ENCODE measurements at regions not wholly inside any gene's neighbourhood (a gene's known extent, or its start where the extent isn't known, plus 50 kb on each side); places are given as distances from the start of the nearest gene placed in this dataset.

GRCh38 chr16:11476676-11477075, 110.0 kb downstream of the LITAF start:
- ATAC-seq: no peak
- Histone ChIP-seq H3K36me3 (ENCODE audit: control insufficient read depth, insufficient read depth, low read length) (no peaks in the 10 kb centered on the region), H3K27ac (ENCODE audit: low read length) (no peak overlapping the region), H3K4me3 (ENCODE audit: low read length) (no peak overlapping the region), H3K9me3 (ENCODE audit: control insufficient read depth, insufficient read depth, low read length) (no peaks in the 10 kb centered on the region), H3K27me3 (ENCODE audit: control insufficient read depth, insufficient read depth, low read length) (no peaks in the 10 kb centered on the region), H3K4me1 (ENCODE audit: control insufficient read depth, insufficient read depth, low read length) (no peaks in the 10 kb centered on the region)
- 90% methylated on average over 14 of the region's 14 CpGs for WGBS (ENCODE audit: insufficient coverage)
- H3K27me3 Mint-ChIP-seq (ENCODE audit: low read depth in 2 of 2): no peaks in the 10 kb centered on the region
- no peaks in the 10 kb centered on the region for H3K4me1 Mint-ChIP-seq
- H3K27ac Mint-ChIP-seq: no peak overlapping the region
- intact Hi-C loops (cut with micrococcal nuclease): no loop called here
- DNase-seq: no peak
- no peak overlapping the region for H3K4me3 Mint-ChIP-seq
- no peaks in the 10 kb centered on the region for H3K36me3 Mint-ChIP-seq
- H3K9me3 Mint-ChIP-seq: no peaks in the 10 kb centered on the region
- TF ChIP-seq, protein P1, sequence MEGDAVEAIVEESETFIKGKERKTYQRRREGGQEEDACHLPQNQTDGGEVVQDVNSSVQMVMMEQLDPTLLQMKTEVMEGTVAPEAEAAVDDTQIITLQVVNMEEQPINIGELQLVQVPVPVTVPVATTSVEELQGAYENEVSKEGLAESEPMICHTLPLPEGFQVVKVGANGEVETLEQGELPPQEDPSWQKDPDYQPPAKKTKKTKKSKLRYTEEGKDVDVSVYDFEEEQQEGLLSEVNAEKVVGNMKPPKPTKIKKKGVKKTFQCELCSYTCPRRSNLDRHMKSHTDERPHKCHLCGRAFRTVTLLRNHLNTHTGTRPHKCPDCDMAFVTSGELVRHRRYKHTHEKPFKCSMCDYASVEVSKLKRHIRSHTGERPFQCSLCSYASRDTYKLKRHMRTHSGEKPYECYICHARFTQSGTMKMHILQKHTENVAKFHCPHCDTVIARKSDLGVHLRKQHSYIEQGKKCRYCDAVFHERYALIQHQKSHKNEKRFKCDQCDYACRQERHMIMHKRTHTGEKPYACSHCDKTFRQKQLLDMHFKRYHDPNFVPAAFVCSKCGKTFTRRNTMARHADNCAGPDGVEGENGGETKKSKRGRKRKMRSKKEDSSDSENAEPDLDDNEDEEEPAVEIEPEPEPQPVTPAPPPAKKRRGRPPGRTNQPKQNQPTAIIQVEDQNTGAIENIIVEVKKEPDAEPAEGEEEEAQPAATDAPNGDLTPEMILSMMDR (IDR thresholded peaks at IDR 0.05): no peak

- no peaks in the 10 kb centered on the region for H3K4me1 Mint-ChIP-seq
- no peaks in the 10 kb centered on the region for H3K27me3 Mint-ChIP-seq (ENCODE audit: low read depth in 2 of 2)
- ATAC-seq (no peak), DNase-seq (no peak)
- Histone ChIP-seq H3K4me3 (ENCODE audit: low read length) (no peak overlapping the region), H3K27ac (ENCODE audit: low read length) (no peak overlapping the region), H3K4me1 (ENCODE audit: control insufficient read depth, insufficient read depth, low read length) (no peaks in the 10 kb centered on the region), H3K9me3 (ENCODE audit: control insufficient read depth, insufficient read depth, low read length) (peaks cover 2% of the 10 kb centered on the region), H3K36me3 (ENCODE audit: control insufficient read depth, insufficient read depth, low read length) (no peaks in the 10 kb centered on the region), H3K27me3 (ENCODE audit: control insufficient read depth, insufficient read depth, low read length) (no peaks in the 10 kb centered on the region)
- intact Hi-C loops (cut with micrococcal nuclease): no loop called here
- H3K4me3 Mint-ChIP-seq: no peak overlapping the region
- 92% methylated on average over 17 of the region's 17 CpGs for WGBS (ENCODE audit: insufficient coverage)
- H3K27ac Mint-ChIP-seq: no peak overlapping the region
- no peaks in the 10 kb centered on the region for H3K9me3 Mint-ChIP-seq
- TF ChIP-seq, protein P1 (IDR thresholded peaks at IDR 0.05): no peak
- peaks cover 10% of the 10 kb centered on the region for H3K36me3 Mint-ChIP-seq
Observed at GRCh38 chr16:11478431-11479119, 108.1 kb downstream of the LITAF start.

DNA sequence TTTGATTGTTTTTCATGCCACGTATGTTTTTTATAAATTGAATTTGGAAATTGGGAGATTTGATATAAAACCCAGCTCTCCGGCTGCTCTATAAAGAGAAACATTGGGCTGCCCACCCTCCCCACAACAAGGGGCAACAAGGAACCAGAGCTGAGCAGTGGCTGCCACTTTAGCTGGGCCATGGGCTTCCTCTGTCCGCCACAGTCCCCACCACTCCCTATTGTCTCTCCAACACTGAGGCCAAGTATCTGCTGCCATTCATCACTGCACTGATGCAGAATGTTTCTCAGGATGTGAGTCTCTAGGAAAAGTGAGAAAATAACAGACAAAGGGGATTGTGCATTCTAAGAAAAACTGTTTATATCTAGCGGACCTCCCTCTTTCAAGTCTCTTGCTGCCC, 106.8 kb downstream of the LITAF start:
- no peak for DNase-seq
- Histone ChIP-seq H3K4me1 (ENCODE audit: control insufficient read depth, insufficient read depth, low read length) (no peaks in the 10 kb centered on the region), H3K27ac (ENCODE audit: low read length) (no peak overlapping the region), H3K27me3 (ENCODE audit: control insufficient read depth, insufficient read depth, low read length) (no peaks in the 10 kb centered on the region), H3K9me3 (ENCODE audit: control insufficient read depth, insufficient read depth, low read length) (peaks cover 5% of the 10 kb centered on the region), H3K36me3 (ENCODE audit: control insufficient read depth, insufficient read depth, low read length) (peaks cover 3% of the 10 kb centered on the region), H3K4me3 (ENCODE audit: low read length) (no peak overlapping the region)
- intact Hi-C loops (cut with micrococcal nuclease): no loop called here
- H3K4me3 Mint-ChIP-seq: no peak overlapping the region
- H3K27ac Mint-ChIP-seq: no peak overlapping the region
- TF ChIP-seq, protein P1 (IDR thresholded peaks at IDR 0.05): no peak
- H3K36me3 Mint-ChIP-seq: peaks cover 10% of the 10 kb centered on the region
- 100% methylated on average over 4 of the region's 4 CpGs for WGBS (ENCODE audit: insufficient coverage)
- H3K4me1 Mint-ChIP-seq: no peaks in the 10 kb centered on the region
- no peaks in the 10 kb centered on the region for H3K27me3 Mint-ChIP-seq (ENCODE audit: low read depth in 2 of 2)
- no peak for ATAC-seq
- H3K9me3 Mint-ChIP-seq: no peaks in the 10 kb centered on the region

DNA sequence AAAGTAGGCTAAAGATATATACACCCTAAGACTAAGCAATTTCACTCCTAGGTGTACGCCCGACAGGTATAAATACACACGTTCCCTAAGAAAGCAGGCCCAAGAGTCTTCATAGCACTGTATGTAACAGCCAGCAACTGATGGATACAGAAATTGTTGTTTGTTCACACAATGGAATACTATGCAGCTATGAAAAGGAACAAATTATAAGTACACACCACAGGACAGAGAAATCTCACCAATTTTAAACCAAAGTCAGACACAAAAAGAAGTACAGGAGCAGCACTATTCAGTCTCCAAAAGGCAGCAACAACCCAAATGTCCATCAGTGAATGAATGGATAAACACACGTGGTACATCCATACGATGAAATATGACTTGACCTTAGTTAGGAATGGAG, 106.1 kb downstream of the LITAF start:
- Histone ChIP-seq H3K9me3 (ENCODE audit: control insufficient read depth, insufficient read depth, low read length) (peaks cover 8% of the 10 kb centered on the region), H3K4me3 (ENCODE audit: low read length) (no peak overlapping the region), H3K4me1 (ENCODE audit: control insufficient read depth, insufficient read depth, low read length) (no peaks in the 10 kb centered on the region), H3K36me3 (ENCODE audit: control insufficient read depth, insufficient read depth, low read length) (peaks cover 3% of the 10 kb centered on the region), H3K27ac (ENCODE audit: low read length) (no peak overlapping the region), H3K27me3 (ENCODE audit: control insufficient read depth, insufficient read depth, low read length) (no peaks in the 10 kb centered on the region)
- H3K36me3 Mint-ChIP-seq: peaks cover 10% of the 10 kb centered on the region
- no peaks in the 10 kb centered on the region for H3K27me3 Mint-ChIP-seq (ENCODE audit: low read depth in 2 of 2)
- H3K4me3 Mint-ChIP-seq: no peak overlapping the region
- no peaks in the 10 kb centered on the region for H3K4me1 Mint-ChIP-seq
- TF ChIP-seq, protein P1 (IDR thresholded peaks at IDR 0.05): no peak
- DNase-seq: no peak
- peaks cover 0 to 3% of the 10 kb centered on the region in 2 donors for H3K9me3 Mint-ChIP-seq
- intact Hi-C loops (cut with micrococcal nuclease): no loop called here
- no peak overlapping the region for H3K27ac Mint-ChIP-seq
- ATAC-seq: no peak
- WGBS (ENCODE audit: insufficient coverage): 100% methylated on average over 5 of the region's 5 CpGs

Data from natural killer cell (primary cell).